Neuronal stem cell (in vitro differentiated cells): ENCODE measurements at regions not wholly inside any gene's neighbourhood (a gene's known extent, or its start where the extent isn't known, plus 50 kb on each side); places are given as distances from the start of the nearest gene placed in this dataset. TPM values are rescaled to one million over a fixed set of nuclear protein-coding genes. Genes with fewer than 3 reads are reported as not detected.

Experiments used
- DNase-seq: peaks from one replicate; pipeline ENCODE4 v3.0.0-alpha.2; 2013; ENCODE audit warnings: low spot score
- H2AFZ ChIP-seq: one replicate; pipeline ENCODE4 v1.6.1; 2013; ENCODE audit warnings: mild to moderate bottlenecking, low read length, inconsistent platforms
- H2AK5ac ChIP-seq: 2 replicates; pipeline ENCODE4 v1.6.1; 2013; ENCODE audit warnings: low read depth, mild to moderate bottlenecking, inconsistent platforms, low read length, moderate library complexity, mixed read lengths
- H2BK120ac ChIP-seq: 2 replicates; pipeline ENCODE4 v1.6.1; 2013; ENCODE audit warnings: low read depth, mild to moderate bottlenecking, inconsistent platforms, low read length, moderate library complexity, mixed read lengths
- H2BK12ac ChIP-seq: one replicate; pipeline ENCODE4 v1.6.1; 2013; ENCODE audit warnings: low read length, inconsistent platforms
- H2BK15ac ChIP-seq: 2 replicates; pipeline ENCODE4 v1.6.1; 2013; ENCODE audit warnings: mild to moderate bottlenecking, low read length, inconsistent platforms, mixed read lengths
- H2BK5ac ChIP-seq: one replicate; pipeline ENCODE4 v1.6.1; 2013; ENCODE audit warnings: inconsistent platforms, mild to moderate bottlenecking, low read length, moderate library complexity
- H3K14ac ChIP-seq: one replicate; pipeline ENCODE4 v1.6.1; 2013; ENCODE audit warnings: low read length, inconsistent platforms
- H3K18ac ChIP-seq: 2 replicates; pipeline ENCODE4 v1.6.1; 2013; ENCODE audit warnings: low read length, inconsistent platforms
- H3K23ac ChIP-seq: 2 replicates; pipeline ENCODE4 v1.6.1; 2013; ENCODE audit warnings: low read depth, mild to moderate bottlenecking, mixed read lengths, low read length, inconsistent platforms; ENCODE audit not compliant: poor library complexity
- H3K27ac ChIP-seq: replicated peaks from 3 replicates; pipeline ENCODE4 v1.5.1; 2013; ENCODE audit warnings: low read length, inconsistent platforms
- H3K27me3 ChIP-seq, 3 experiments: 2 replicates each; pipeline ENCODE4 v1.6.1; 2013; ENCODE audit warnings: low read length in 3 of 3, mild to moderate bottlenecking in 2 of 3, inconsistent platforms in 1 of 3, low read depth in 1 of 3, mixed read lengths in 1 of 3, moderate library complexity in 1 of 3; ENCODE audit not compliant: control insufficient read depth in 3 of 3, insufficient read depth in 3 of 3
- H3K36me3 ChIP-seq, 2 donors: replicated peaks in 1 of 2; 2 replicates each; pipeline ENCODE4 v1.6.1; 2013; ENCODE audit warnings: low read length in 2 of 2; ENCODE audit not compliant: control insufficient read depth in 2 of 2, insufficient read depth in 2 of 2
- H3K4ac ChIP-seq: 2 replicates; pipeline ENCODE4 v1.6.1; 2013; ENCODE audit warnings: inconsistent platforms, mild to moderate bottlenecking, low read length, moderate library complexity
- H3K4me1 ChIP-seq, 2 donors: 1 replicate in 1 of 2; 2 replicates in 1 of 2; pipeline ENCODE4 v1.6.1; 2013; ENCODE audit warnings: low read length in 2 of 2, low read depth in 1 of 2; ENCODE audit not compliant: control insufficient read depth in 2 of 2, insufficient read depth in 1 of 2
- H3K4me2 ChIP-seq: one replicate; pipeline ENCODE4 v1.6.1; 2013; ENCODE audit warnings: mild to moderate bottlenecking, low read length, inconsistent platforms; ENCODE audit not compliant: insufficient read depth, poor library complexity, severe bottlenecking
- H3K4me3 ChIP-seq, 2 donors: 2 replicates each; pipeline ENCODE4 v1.5.1; 2013; ENCODE audit warnings: low read length in 2 of 2, mild to moderate bottlenecking in 2 of 2, inconsistent platforms in 1 of 2, moderate library complexity in 1 of 2
- H3K79me1 ChIP-seq: one replicate; pipeline ENCODE4 v1.6.1; 2013; ENCODE audit warnings: low read depth, mild to moderate bottlenecking, inconsistent platforms, low read length, moderate library complexity
- H3K9ac ChIP-seq: one replicate; pipeline ENCODE4 v1.6.1; 2013; ENCODE audit warnings: mild to moderate bottlenecking, low read depth, low read length, inconsistent platforms; ENCODE audit not compliant: poor library complexity
- H3K9me3 ChIP-seq, 2 donors: replicated peaks in 1 of 2; 2 replicates each; pipeline versions ENCODE3 to v1.6.1; 2013; ENCODE audit warnings: low read length in 2 of 2, mild to moderate bottlenecking in 2 of 2, inconsistent platforms in 1 of 2, low read depth in 1 of 2, mixed read lengths in 1 of 2, moderate library complexity in 1 of 2; ENCODE audit not compliant: control insufficient read depth in 2 of 2, insufficient read depth in 1 of 2
- H4K8ac ChIP-seq: one replicate; pipeline ENCODE4 v1.6.1; 2013; ENCODE audit warnings: low read depth, mild to moderate bottlenecking, inconsistent platforms, low read length, moderate library complexity
- H4K91ac ChIP-seq: one replicate; pipeline ENCODE4 v1.6.1; 2013; ENCODE audit warnings: low read length, low read depth, mild to moderate bottlenecking, inconsistent platforms; ENCODE audit not compliant: poor library complexity
- WGBS, 2 donors: extraction: QIAGEN DNeasy Blood & Tissue Kit; methylation state at CpG; one replicate each; pipeline ENCODE4 v1.1.7; 2013; ENCODE audit warnings: missing lambda C conversion rate in 2 of 2, mixed read lengths in 1 of 2; ENCODE audit not compliant: insufficient read length in 2 of 2, insufficient replicate concordance in 1 of 2; ENCODE audit errors: extremely low coverage in 2 of 2; 5-methylcytosine and 5-hydroxymethylcytosine counted together
- small RNA-seq: library from polyadenylated mRNA; stranded (forward); fragments of <200 nt; extraction: miRNeasy Mini kit (QIAGEN cat#:217004); gene quantifications from one replicate; pipeline ENCODE3, GENCODE V24; 2013; ENCODE audit not compliant: insufficient read depth

GRCh38 chr15:96274698-96275097, 55.8 kb upstream of the NR2F2 start:
- H3K9ac ChIP-seq = no peak overlapping the region
- H3K18ac ChIP-seq = no peak overlapping the region
- no peaks in the 10 kb centered on the region for H3K27me3 ChIP-seq
- H3K23ac ChIP-seq = no peak overlapping the region
- H3K27ac ChIP-seq = no peak overlapping the region
- H2AK5ac ChIP-seq = no peak overlapping the region
- H2BK12ac ChIP-seq = no peak overlapping the region
- no peak overlapping the region for H3K4me2 ChIP-seq
- H4K91ac ChIP-seq = no peak overlapping the region
- H3K79me1 ChIP-seq = no peaks in the 10 kb centered on the region
- no peak overlapping the region for H2BK5ac ChIP-seq
- no peak overlapping the region for H2BK120ac ChIP-seq
- no peak overlapping the region for H3K4ac ChIP-seq
- H4K8ac ChIP-seq = no peak overlapping the region
- no CpG with 5 or more reads among the region's 2 CpGs for WGBS, 2 donors
- no peak for DNase-seq
- H3K9me3 ChIP-seq = peaks cover 0 to 5% of the 10 kb centered on the region in 2 donors
- H2BK15ac ChIP-seq = no peak overlapping the region
- H3K4me3 ChIP-seq = no peak overlapping the region
- H2AFZ ChIP-seq = no peak overlapping the region
- peaks cover 6 to 51% of the 10 kb centered on the region in 2 donors for H3K36me3 ChIP-seq
- no peaks in the 10 kb centered on the region for H3K4me1 ChIP-seq
- no peak overlapping the region for H3K14ac ChIP-seq

- no peak overlapping the region for H3K23ac ChIP-seq
- H2BK12ac ChIP-seq = no peak overlapping the region
- H3K14ac ChIP-seq = no peak overlapping the region
- H3K4ac ChIP-seq = no peak overlapping the region
- H3K4me2 ChIP-seq = no peak overlapping the region
- no peak overlapping the region for H3K27ac ChIP-seq
- 100% methylated on average over 1 of the region's 4 CpGs; no CpG with 5 or more reads in 1 of the 2 donors for WGBS, 2 donors
- H2BK120ac ChIP-seq = no peak overlapping the region
- no peaks in the 10 kb centered on the region for H3K27me3 ChIP-seq
- H3K4me3 ChIP-seq = no peak overlapping the region
- H2BK15ac ChIP-seq = no peak overlapping the region
- no peak overlapping the region for H3K18ac ChIP-seq
- no peak overlapping the region for H2AFZ ChIP-seq
- peaks cover 0 to 10% of the 10 kb centered on the region in 2 donors for H3K9me3 ChIP-seq
- no peak overlapping the region for H2BK5ac ChIP-seq
- no peak overlapping the region for H4K8ac ChIP-seq
- H4K91ac ChIP-seq = no peak overlapping the region
- DNase-seq = no peak
- no peak overlapping the region for H3K9ac ChIP-seq
- peaks cover 8 to 50% of the 10 kb centered on the region in 2 donors for H3K36me3 ChIP-seq
- H3K79me1 ChIP-seq = no peaks in the 10 kb centered on the region
- no peak overlapping the region for H2AK5ac ChIP-seq
- no peaks in the 10 kb centered on the region for H3K4me1 ChIP-seq
Observed at GRCh38 chr15:96276438-96277210, 53.9 kb upstream of the NR2F2 start.

Small RNA genes lying in the stretch of these regions (small RNA-seq; reads per million reads assigned to genes)
- gene AC012409.4 (not detected), gene RNU2-3P (not detected)
